H1 (cell line): ENCODE measurements at regions not wholly inside any gene's neighbourhood (a gene's known extent, or its start where the extent isn't known, plus 50 kb on each side); places are given as distances from the start of the nearest gene placed in this dataset.

Experiments
- CHD7 ChIP-seq: fragments of 300-600 bp; sonication (generic); IDR thresholded peaks from 2 replicates; pipeline ENCODE4 v1.7.1; 2012; ENCODE audit warnings: low read length, moderate library complexity, mild to moderate bottlenecking, inconsistent platforms; ENCODE audit not compliant: insufficient replicate concordance
- FOSL1 ChIP-seq: IDR thresholded peaks from 2 replicates; pipeline ENCODE4 v1.6.1; 2011; ENCODE audit warnings: mild to moderate bottlenecking, low read depth, low read length, moderate library complexity; ENCODE audit not compliant: insufficient read depth
- GABPA ChIP-seq: IDR thresholded peaks from 2 replicates; pipeline ENCODE4 v1.6.1; 2011; ENCODE audit warnings: mild to moderate bottlenecking, low read length, moderate library complexity, borderline replicate concordance; ENCODE audit not compliant: insufficient read depth
- KDM1A ChIP-seq: fragments of 200-600, 300-600 bp; sonication (generic); IDR thresholded peaks from 2 replicates; pipeline ENCODE4 v1.7.1; 2016; ENCODE audit warnings: mild to moderate bottlenecking, low read length, borderline replicate concordance
- RAD21 ChIP-seq, 2 experiments: IDR thresholded peaks in 1 of 2; conservative IDR thresholded peaks in 1 of 2; 2 replicates each; pipeline ENCODE4 v1.6.1; 2011; ENCODE audit warnings: low read depth in 2 of 2, low read length in 2 of 2, improper control_type of control experiment in 1 of 2, inconsistent platforms in 1 of 2, mild to moderate bottlenecking in 1 of 2, moderate library complexity in 1 of 2
- RFX5 ChIP-seq: IDR thresholded peaks from 2 replicates; pipeline ENCODE4 v1.6.1; 2011; ENCODE audit warnings: low read depth, low read length, improper control_type of control experiment, borderline replicate concordance
- RNF2 ChIP-seq: fragments of 200-900, 300-1000 bp; sonication (generic); IDR thresholded peaks from 2 replicates; pipeline ENCODE4 v1.7.1; 2016; ENCODE audit warnings: borderline replicate concordance, low read depth, mild to moderate bottlenecking, antibody characterized with exemption, low read length; ENCODE audit not compliant: poor library complexity, severe bottlenecking; ENCODE audit errors: missing control alignments
- USF2 ChIP-seq: IDR thresholded peaks from 2 replicates; pipeline ENCODE4 v1.6.1; 2011; ENCODE audit warnings: low read length, improper control_type of control experiment
- TF ChIP-seq, protein P1 (sequence below): IDR thresholded peaks from 2 replicates; pipeline ENCODE4 v1.6.1; 2011; ENCODE audit warnings: low read depth, mild to moderate bottlenecking, low read length; ENCODE audit not compliant: insufficient read depth

- TF ChIP-seq CHD7 (no peak), KDM1A (no peak), RAD21 (IDR thresholded peaks at IDR 0.05 in 1 of 2, conservative IDR thresholded peaks at IDR 0.05 in 1 of 2; ENCODE audit: low read depth in 2 of 2, low read length in 2 of 2) (no peak), RFX5 (no peak), FOSL1 (no peak), RNF2 (no peak), USF2 (no peak), GABPA (no peak)
- TF ChIP-seq, protein P1, sequence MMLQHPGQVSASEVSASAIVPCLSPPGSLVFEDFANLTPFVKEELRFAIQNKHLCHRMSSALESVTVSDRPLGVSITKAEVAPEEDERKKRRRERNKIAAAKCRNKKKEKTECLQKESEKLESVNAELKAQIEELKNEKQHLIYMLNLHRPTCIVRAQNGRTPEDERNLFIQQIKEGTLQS, result no peak
Observed at GRCh38 chr4:182082910-182083309, 160.3 kb upstream of the TENM3 start (continued).
